ENCODE measurements at regions not wholly inside any gene's neighbourhood (a gene's known extent, or its start where the extent isn't known, plus 50 kb on each side); places are given as distances from the start of the nearest gene placed in this dataset.

GRCh38 chr18:43668866-43669265 lies 391.6 kb upstream of the SYT4 start:
- TF ChIP-seq CTCF (IDR thresholded peaks at IDR 0.05; ENCODE audit: insufficient read depth, low read depth, low read length) (no peak), EZH2 (IDR thresholded peaks at IDR 0.05; ENCODE audit: insufficient read depth, low read length) (no peak)
